NOMO-1 treated with dmso at 0.1 percent for 144 hours (cell line): ENCODE measurements at regions not wholly inside any gene's neighbourhood (a gene's known extent, or its start where the extent isn't known, plus 50 kb on each side); places are given as distances from the start of the nearest gene placed in this dataset.

Experiments
- DNase-seq: peaks from one replicate; lab custom pipeline; 2025; ENCODE audit not compliant: unreplicated experiment; lab: John Stamatoyannopoulos, UW

DNA sequence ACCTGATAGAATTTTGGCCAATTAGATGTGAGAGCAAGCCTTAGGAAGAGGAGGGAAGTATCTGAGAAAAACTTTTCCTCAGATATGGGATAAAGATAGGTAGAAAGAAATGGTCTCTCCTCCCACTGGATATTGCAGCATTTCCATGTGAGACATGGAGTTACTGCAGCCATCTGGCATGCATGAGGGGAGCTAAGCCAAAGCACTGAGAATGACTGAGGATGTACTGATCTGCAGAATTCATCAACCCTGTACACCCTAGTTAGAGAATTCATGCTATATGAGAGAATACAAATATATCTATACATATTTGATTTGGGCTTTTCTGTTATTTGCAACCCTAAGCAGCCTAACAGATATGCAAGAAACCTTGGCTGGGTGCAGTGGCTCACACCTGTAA lies 52.5 kb upstream of the RPL34 start:
- no peak for DNase-seq

DNA sequence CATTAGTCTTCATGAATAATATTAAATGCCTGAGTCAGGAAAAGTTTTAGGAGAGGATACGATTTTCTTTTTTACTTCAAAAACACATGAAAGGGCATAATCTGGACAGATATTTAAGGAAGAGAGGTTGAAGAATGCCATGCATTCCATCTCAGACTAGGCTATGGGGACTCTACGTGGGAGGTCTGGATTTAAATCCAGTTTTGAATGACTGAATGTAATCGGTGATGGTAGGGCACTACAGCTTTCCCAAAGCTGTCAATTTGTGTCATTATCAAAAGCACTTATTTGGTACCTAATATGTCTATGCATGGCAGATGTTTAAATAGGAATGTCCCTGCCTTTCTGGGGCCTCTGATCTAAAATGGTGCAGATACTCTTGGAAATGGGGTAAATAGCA lies 59.3 kb upstream of the RPL34 start:
- DNase-seq = no peak

GRCh38 chr4:108560616-108561015 lies 59.8 kb upstream of the RPL34 start:
- DNase-seq = no peak

GRCh38 chr4:108559911-108560310 lies 60.5 kb upstream of the RPL34 start:
- DNase-seq = no peak

DNA sequence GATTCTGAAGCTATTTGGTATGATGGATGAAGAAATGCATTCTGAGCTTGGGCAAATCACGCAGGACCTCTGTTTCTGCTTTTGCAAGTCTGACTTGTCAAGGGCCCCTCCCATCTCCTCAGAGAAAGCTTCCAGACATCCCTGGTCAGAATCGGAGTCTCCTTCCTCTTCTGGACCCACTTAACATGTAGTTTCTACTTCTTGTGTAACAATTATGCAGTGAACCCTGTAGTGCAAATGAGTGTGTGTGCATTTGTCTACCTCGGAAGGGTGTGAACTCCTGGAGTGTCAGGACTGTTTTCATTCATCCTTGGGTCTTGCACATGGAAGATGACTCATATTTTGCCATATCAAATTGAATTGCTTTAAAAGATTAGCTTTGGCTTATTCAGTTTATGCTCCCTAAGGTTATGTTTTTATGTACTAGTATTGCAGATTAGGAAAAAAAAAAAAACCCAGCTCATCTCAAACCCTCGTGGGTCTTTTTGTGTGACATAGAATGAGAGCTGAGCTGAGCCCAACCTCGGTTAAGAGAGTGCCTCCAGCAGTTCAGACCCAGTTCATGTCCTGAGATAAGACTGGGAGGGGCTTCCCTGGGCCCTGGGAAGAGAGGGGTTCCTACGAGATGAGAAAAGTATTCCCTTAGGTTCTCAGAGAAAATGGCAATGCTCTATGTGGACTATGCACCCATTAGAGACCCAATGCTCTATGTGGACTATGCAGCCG lies 61.1 kb upstream of the RPL34 start:
- DNase-seq = peak; percentile 18

- no peak for DNase-seq
Observed at GRCh38 chr4:108556588-108557200, 63.7 kb upstream of the RPL34 start.

- DNase-seq = no peak
Observed at GRCh38 chr4:108556166-108556565, 64.2 kb upstream of the RPL34 start.

GRCh38 chr4:108555701-108556100 lies 64.7 kb upstream of the RPL34 start:
- no peak for DNase-seq

DNA sequence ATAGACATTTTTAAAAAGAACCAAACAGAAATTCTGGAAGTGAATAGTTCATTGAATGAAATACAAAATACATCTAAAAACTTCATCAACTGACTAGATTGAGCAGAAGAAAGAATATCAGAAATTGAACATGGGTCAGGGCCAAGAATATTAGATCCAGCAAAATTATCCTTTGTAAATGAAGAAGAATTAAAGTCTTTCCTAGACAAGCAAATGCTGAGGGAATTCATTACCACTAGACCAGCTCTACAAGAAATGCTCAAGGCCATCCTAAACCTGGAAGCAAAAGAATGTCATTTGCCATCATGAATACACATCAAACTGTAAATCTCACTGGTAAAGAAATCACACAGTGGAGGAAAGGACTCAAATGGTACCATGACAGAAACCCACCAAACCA lies 72.7 kb upstream of the RPL34 start:
- no peak for DNase-seq

GRCh38 chr4:108546728-108547127 lies 73.6 kb upstream of the RPL34 start:
- DNase-seq = no peak

- peak; percentile 50 for DNase-seq
Observed at GRCh38 chr4:108544481-108544880, 75.9 kb upstream of the RPL34 start.

DNA sequence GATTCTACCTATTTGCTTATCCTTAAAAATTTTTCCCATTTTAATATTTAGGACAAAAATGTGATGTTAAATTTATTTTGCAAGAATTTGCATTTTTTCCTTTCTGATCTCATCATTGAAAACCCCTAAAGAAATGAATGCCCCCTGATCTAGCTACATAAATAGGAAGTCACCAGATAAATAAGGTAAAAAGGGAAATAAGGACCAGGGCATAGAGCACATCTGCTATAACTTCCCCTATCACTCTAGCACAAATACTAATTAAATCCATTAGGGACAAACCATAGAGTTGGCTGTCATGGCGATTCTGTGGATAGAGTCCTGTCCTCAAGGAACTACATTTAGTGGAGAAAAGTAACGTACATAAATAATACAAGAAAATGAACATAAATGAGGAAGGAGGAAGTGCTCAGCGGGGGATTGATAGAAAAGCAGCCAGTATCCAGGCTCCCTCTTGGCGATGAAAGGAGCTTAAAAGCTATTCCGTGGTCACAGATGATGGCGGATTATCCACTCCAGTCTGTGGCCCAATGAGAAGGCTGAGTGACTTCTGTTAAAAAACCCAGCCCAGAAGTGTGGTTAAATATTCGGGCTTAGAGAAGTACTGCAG lies 76.9 kb upstream of the RPL34 start:
- DNase-seq = no peak

DNA sequence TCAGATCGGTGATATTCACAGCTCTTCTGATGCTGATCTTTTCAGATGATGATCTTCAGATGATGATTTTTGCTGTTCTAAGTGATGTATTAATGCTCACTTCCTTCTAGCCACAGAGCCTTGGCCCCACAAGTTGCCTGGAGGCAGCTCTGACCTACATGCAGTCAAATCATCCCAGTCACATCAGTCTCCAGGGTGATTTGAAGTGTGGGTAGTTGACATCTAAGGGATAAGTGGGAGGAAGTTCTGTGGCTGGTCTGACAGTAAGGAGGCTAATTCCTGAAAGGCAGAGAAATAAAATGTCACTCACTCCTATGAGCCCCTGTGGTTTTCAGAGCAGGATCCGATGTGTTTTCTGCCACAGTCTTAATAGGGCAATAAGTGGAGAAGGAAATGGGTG lies 79.8 kb upstream of the RPL34 start:
- DNase-seq = no peak

DNA sequence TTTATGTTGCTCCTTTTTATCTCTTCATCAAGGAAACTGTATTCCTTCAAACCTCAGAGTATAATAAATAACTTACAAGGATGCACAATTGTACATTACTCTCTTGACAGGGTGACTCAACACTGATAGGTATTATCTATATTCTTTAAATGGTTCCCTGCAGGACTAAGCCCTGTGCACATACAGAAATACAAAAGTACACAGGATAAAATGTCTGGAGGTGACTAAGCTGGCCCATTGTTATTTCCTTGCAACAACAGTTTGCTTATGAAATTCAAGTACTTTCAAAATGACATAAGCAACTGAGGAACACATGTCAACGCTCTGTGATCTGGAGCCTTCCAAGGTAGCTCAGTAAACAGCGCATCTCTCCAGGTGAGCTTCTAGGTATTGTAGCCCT lies 83.8 kb upstream of the RPL34 start:
- no peak for DNase-seq

GRCh38 chr4:108535757-108536156 lies 84.6 kb upstream of the RPL34 start:
- DNase-seq = no peak

DNA sequence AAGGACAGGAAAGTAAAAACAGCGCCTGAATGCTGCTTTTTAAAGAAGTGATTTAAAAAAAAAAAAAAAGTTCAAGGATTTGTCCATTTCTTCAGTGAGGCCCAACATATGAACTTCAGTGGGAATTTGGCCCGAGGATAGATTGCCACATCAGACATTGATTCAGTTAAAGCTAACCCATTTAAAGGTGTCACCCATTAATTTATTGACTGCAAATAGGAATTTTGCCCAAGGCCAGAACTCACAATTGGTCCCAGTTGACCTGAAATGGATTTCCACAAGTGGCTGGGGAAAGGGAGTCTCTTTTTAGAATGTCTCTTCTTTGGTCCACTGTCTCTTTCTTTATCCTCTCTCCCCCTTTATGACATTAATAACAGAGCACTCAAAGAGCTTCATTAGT lies 86.5 kb upstream of the RPL34 start:
- DNase-seq = no peak

DNA sequence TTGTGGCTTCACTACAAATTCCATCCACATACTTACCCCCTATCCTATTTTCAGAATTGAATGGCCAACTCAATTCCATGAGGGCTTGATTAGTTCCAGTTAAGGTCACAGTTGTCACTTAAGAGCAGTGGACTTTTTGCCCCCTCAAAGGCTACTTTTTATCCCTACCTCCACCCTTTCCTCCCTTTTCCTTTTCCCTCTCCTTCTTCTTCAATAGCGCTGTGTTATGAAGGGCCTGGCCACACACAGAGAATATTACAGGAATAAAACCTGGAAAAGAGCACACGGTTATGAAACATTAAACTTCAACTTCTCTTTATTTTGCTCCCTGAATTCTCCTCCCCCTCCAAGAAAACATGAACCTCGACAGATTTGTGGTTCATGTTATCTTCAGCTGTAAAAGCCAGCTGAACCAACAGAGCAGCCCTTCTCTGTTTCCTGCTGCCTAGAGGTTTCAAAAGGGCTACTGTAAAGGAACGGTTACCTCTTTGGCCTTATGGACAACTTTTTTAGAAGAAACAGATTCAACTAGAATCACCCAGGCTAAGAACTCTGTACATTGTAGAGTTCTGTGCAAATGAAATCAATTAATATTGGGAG lies 87.0 kb upstream of the RPL34 start:
- DNase-seq = no peak

- no peak for DNase-seq
Observed at GRCh38 chr4:108532738-108533137, 87.6 kb upstream of the RPL34 start.

DNA sequence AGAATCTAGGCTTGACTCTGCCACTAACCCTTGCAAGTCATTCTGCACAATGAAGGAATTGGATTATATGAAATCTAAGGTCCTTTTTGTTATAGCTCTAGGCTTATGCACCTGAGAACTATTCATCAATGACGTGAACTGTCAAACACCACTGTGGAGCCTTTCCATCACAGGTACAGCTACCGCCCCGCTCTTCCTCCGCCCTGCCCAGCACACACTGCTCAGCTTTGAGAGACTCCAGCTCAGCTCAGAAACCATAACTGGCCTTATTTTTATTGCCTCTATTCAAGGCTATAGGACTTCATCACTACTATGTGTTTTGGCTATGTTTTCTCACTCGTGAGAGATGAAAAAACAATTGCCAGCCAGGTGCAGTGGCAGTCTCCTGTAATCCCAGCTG lies 88.2 kb upstream of the RPL34 start:
- DNase-seq = no peak

DNA sequence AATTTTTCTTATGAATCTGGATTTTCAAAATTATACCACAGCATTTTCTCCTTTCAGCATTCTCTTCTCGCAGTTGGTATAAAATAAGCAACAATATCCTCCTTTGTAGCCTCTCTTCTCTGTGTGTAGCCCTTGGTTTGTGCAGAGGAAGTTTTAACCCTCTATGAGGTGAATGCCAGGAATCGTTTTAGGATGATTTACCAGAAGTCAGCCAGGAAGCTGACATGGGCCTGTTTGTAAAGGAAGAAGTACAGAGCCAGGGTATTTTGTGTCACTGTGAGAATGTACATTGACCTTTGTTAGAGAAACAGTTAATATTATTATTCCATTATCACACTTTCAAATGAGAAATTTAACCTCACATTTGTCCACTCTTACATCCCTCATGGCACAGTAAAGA lies 88.9 kb upstream of the RPL34 start:
- DNase-seq = no peak

DNA sequence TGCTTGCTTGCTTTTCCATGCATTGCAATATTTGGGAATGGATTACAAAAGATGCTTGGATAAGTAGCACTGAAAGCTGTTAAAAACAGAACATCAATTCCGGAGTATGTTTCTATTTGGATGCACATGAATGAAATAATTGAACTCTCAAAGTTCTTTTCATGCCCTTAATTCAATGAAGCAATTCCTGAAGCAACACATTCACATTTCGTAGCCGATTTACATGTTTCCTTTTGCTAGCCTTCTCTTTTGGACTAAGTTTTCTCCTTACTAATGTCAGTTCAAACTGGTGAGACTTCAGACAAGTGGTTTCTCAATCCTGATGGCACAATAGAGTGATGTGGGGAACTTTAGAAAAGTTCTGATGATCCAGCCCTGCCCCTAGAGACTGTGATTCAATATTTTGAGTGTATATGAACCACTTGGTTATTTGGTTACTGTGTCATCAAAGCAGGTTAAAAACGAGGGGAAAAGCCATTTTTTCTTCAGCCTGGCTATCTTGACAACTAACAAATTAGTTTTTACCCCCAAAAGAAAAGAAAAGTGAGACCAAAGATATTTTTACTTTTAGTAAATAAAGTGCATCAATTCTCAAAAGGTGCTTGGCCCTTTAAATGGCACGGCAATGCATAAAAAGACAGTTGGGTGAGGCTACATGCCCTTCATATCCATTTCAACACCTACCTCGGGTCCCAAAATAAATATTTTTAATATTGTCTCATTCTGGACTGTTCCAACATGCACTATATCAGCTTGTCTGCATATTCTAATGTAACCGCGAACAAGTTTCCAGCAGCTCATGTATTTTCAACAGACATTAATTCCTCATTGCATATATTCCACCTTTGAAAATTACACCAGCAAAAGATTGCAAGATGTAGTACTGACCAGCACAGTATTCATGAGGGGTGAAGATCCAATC lies 90.1 kb upstream of the RPL34 start:
- DNase-seq = no peak
